GM12878 (cell line): ENCODE measurements at regions not wholly inside any gene's neighbourhood (a gene's known extent, or its start where the extent isn't known, plus 50 kb on each side); places are given as distances from the start of the nearest gene placed in this dataset.

Experiments
- ATAC-seq: fragments of 200-7000 bp; cut with Tn5 transposase; 3 replicates; pipeline ENCODE4 v1.9.1; 2020; ENCODE audit warnings: mild to moderate bottlenecking, moderate library complexity
- BruUV-seq: library from RNA; stranded (reverse); fragments of 400-500 nt; replicated peaks from 2 replicates; lab custom pipeline; 2021; lab: Mats Ljungman, UMichigan
- CTCF ChIA-PET: fragments of 300-600 bp; sonication (Branson Sonifier 250); formaldehyde crosslinking; extraction: SDS; loops from one replicate; lab custom pipeline; 2021; ENCODE audit warnings: inconsistent platforms; lab: Yijun Ruan, JAX
- POLR2A ChIA-PET: fragments of 350-600 bp; formaldehyde crosslinking; extraction: SDS; loops from one replicate; lab custom pipeline; 2021; ENCODE audit warnings: inconsistent platforms; lab: Charles Lee
- RAD21 ChIA-PET: fragments of 300-600 bp; sonication (Branson Sonifier 250); formaldehyde crosslinking; loops from one replicate; lab custom pipeline; 2023; ENCODE audit warnings: antibody characterized with exemption; ENCODE audit not compliant: unreplicated experiment; lab: Charles Lee
- SMC1A ChIA-PET: fragments of 300-600 bp; sonication (Branson Sonifier 250); formaldehyde crosslinking; loops from one replicate; lab custom pipeline; 2023; ENCODE audit not compliant: unreplicated experiment, uncharacterized antibody; lab: Charles Lee
- DNase-seq: peaks from one replicate; pipeline ENCODE4 v3.0.0-alpha.2; 2011; ENCODE audit warnings: low read depth, low spot score
- FAIRE-seq: peaks from 3 replicates; lab custom pipeline; 2011; peaks lifted over from hg19 to GRCh38; lab: Jason Lieb, UNC
- H2AFZ ChIP-seq: 2 replicates; pipeline ENCODE4 v1.6.0; 2011; ENCODE audit warnings: low read depth, low read length, control low read depth; ENCODE audit not compliant: control insufficient read depth
- H3K27ac ChIP-seq: 2 replicates; pipeline ENCODE4 v1.5.1; 2011; ENCODE audit warnings: control low read depth; ENCODE audit not compliant: control insufficient read depth, insufficient read depth
- H3K27me3 ChIP-seq, 2 experiments: replicated peaks in 1 of 2; 2 replicates each; pipeline versions ENCODE4 v1.6.0 to v1.6.1; 2011; ENCODE audit warnings: low read length in 1 of 2; ENCODE audit not compliant: control insufficient read depth in 2 of 2, insufficient read depth in 2 of 2
- H3K36me3 ChIP-seq, 2 experiments: 2 replicates each; pipeline ENCODE4 v1.5.1; 2011; ENCODE audit warnings: low read length in 1 of 2; ENCODE audit not compliant: control insufficient read depth in 2 of 2, insufficient read depth in 2 of 2
- H3K4me1 ChIP-seq: 2 replicates; pipeline ENCODE4 v1.6.1; 2011; ENCODE audit warnings: mild to moderate bottlenecking, low read length, moderate library complexity, mixed read lengths; ENCODE audit not compliant: control insufficient read depth, insufficient read depth
- H3K4me2 ChIP-seq: 2 replicates; pipeline ENCODE4 v1.6.0; 2011; ENCODE audit warnings: control low read depth; ENCODE audit not compliant: control insufficient read depth, insufficient read depth
- H3K4me3 ChIP-seq: fragments of 200-600 bp; sonication (generic); 2 replicates; pipeline ENCODE4 v1.5.1; 2016
- H3K79me2 ChIP-seq: 2 replicates; pipeline ENCODE4 v1.6.0; 2011; ENCODE audit warnings: low read length; ENCODE audit not compliant: control insufficient read depth, insufficient read depth
- H3K9ac ChIP-seq: 2 replicates; pipeline ENCODE4 v1.8.0; 2011; ENCODE audit warnings: low read length, control low read depth, mixed read lengths; ENCODE audit not compliant: control insufficient read depth, insufficient read depth
- H3K9me3 ChIP-seq: replicated peaks from 3 replicates; pipeline ENCODE4 v1.5.1; 2011; ENCODE audit warnings: mild to moderate bottlenecking, low read length; ENCODE audit not compliant: control insufficient read depth, insufficient read depth
- H4K20me1 ChIP-seq: 2 replicates; pipeline ENCODE4 v1.6.0; 2011; ENCODE audit not compliant: control insufficient read depth, insufficient read depth
- BCL11A ChIP-seq: IDR thresholded peaks from 2 replicates; pipeline ENCODE4 v1.6.1; 2011; ENCODE audit warnings: low read depth, low read length
- BHLHE40 ChIP-seq, 2 experiments: fragments of 450-650 bp in 1 of 2; IDR thresholded peaks; 2 replicates each; pipeline ENCODE4 v1.6.1; 2011 to 2017; ENCODE audit warnings: low read depth in 2 of 2, borderline replicate concordance in 1 of 2, improper control_type of control experiment in 1 of 2, low read length in 1 of 2, mild to moderate bottlenecking in 1 of 2
- BMI1 ChIP-seq: fragments of 450-650 bp; IDR thresholded peaks from 2 replicates; pipeline ENCODE4 v1.6.1; 2016; ENCODE audit warnings: mild to moderate bottlenecking, moderate library complexity, borderline replicate concordance
- CEBPB ChIP-seq, 2 experiments: fragments of 150-350 bp in 1 of 2; IDR thresholded peaks; 2 replicates each; pipeline ENCODE4 v1.6.1; 2012 to 2014; ENCODE audit warnings: low read depth in 2 of 2, low read length in 2 of 2, borderline replicate concordance in 1 of 2, inconsistent platforms in 1 of 2
- CHD1 ChIP-seq: IDR thresholded peaks from 2 replicates; pipeline ENCODE4 v1.6.1; 2012; ENCODE audit warnings: low read depth, low read length, improper control_type of control experiment
- DPF2 ChIP-seq: fragments of 450-650 bp; IDR thresholded peaks from 2 replicates; pipeline ENCODE4 v1.6.1; 2017; ENCODE audit warnings: mild to moderate bottlenecking
- ESRRA ChIP-seq: IDR thresholded peaks from 2 replicates; pipeline ENCODE4 v1.6.1; 2012; ENCODE audit warnings: mild to moderate bottlenecking, low read length, improper control_type of control experiment
- NFIC ChIP-seq: IDR thresholded peaks from 2 replicates; pipeline ENCODE4 v1.6.1; 2012; ENCODE audit warnings: low read depth, mild to moderate bottlenecking, inconsistent platforms, low read length, moderate library complexity
- RELB ChIP-seq: fragments of 450-650 bp; IDR thresholded peaks from 2 replicates; pipeline ENCODE4 v1.6.1; 2017; ENCODE audit warnings: low read depth, mild to moderate bottlenecking, moderate library complexity
- SMAD5 ChIP-seq: IDR thresholded peaks from 2 replicates; pipeline ENCODE4 v1.6.1; 2016; ENCODE audit warnings: antibody characterized with exemption, low read depth
- WRNIP1 ChIP-seq: IDR thresholded peaks from 2 replicates; pipeline ENCODE4 v1.6.1; 2011; ENCODE audit warnings: low read depth, low read length, improper control_type of control experiment, borderline replicate concordance
- ZNF207 ChIP-seq: fragments of 450-650 bp; IDR thresholded peaks from 2 replicates; pipeline ENCODE4 v1.6.1; 2014; ENCODE audit warnings: antibody characterized with exemption, mild to moderate bottlenecking, borderline replicate concordance
- WGBS: methylation state at CpG from one replicate; pipeline ENCODE4 v1.1.6; 2016; ENCODE audit warnings: low lambda C conversion rate; ENCODE audit not compliant: insufficient replicate concordance, insufficient coverage; ENCODE audit errors: missing lambda C conversion rate; 5-methylcytosine and 5-hydroxymethylcytosine counted together
- in situ Hi-C: fragments of 300-500 bp; cut with MboI; formaldehyde crosslinking; loops from 9 replicates; pipeline ENCODE4 v1.14.3; 2018; ENCODE audit warnings: mixed read lengths
- intact Hi-C: fragments of 100-400 bp; cut with micrococcal nuclease; formaldehyde crosslinking; loops from one replicate; pipeline ENCODE4 v1.14.2; 2022; ENCODE audit not compliant: unreplicated experiment
- TF ChIP-seq, protein P1 (sequence below), 3 experiments: IDR thresholded peaks in 2 of 3; conservative IDR thresholded peaks in 1 of 3; 2 replicates each; pipeline ENCODE4 v1.5.1; 2011; ENCODE audit warnings: low read depth in 3 of 3, low read length in 3 of 3, mild to moderate bottlenecking in 3 of 3, control low read depth in 2 of 3, moderate library complexity in 2 of 3, inconsistent platforms in 1 of 3, mixed read lengths in 1 of 3; ENCODE audit not compliant: control insufficient read depth in 2 of 3, insufficient read depth in 1 of 3; ENCODE audit errors: extremely low read depth in 1 of 3
- TF ChIP-seq, protein P2 (sequence below): fragments of 450-650 bp; IDR thresholded peaks from 2 replicates; pipeline ENCODE4 v1.6.1; 2017; ENCODE audit warnings: borderline replicate concordance

GRCh38 chr11:87820011-87820410 is 355.2 kb downstream of the RAB38 start:
- H3K27me3 ChIP-seq: no peaks in the 10 kb centered on the region; a peak in 1 of 4 replicates
- no peaks in the 10 kb centered on the region for H3K36me3 ChIP-seq
- H4K20me1 ChIP-seq: no peaks in the 10 kb centered on the region
- ChIA-PET SMC1A (interaction anchor here (0.9 to 1.3 kb wide), 2 partner anchors 9 to 12 kb away, joined by 3 read pairs; no protein-coding TSS in a partner anchor), CTCF (no interaction called here), RAD21 (no interaction called here), POLR2A (no interaction called here)
- 1% methylated on average over 3 of the region's 3 CpGs for WGBS
- TF ChIP-seq ESRRA (no peak), CEBPB (IDR thresholded peaks at IDR 0.05; ENCODE audit: borderline replicate concordance in 1 of 2, low read depth in 2 of 2, low read length in 2 of 2) (no peak), BHLHE40 (IDR thresholded peaks at IDR 0.05; ENCODE audit: borderline replicate concordance in 1 of 2, low read depth in 2 of 2, low read length in 1 of 2) (no peak), ZNF207 (no peak), WRNIP1 (no peak), SMAD5 (no peak), NFIC (no peak), BMI1 (no peak), DPF2 (no peak), RELB (no peak), BCL11A (no peak), CHD1 (no peak)
- TF ChIP-seq, protein P1, sequence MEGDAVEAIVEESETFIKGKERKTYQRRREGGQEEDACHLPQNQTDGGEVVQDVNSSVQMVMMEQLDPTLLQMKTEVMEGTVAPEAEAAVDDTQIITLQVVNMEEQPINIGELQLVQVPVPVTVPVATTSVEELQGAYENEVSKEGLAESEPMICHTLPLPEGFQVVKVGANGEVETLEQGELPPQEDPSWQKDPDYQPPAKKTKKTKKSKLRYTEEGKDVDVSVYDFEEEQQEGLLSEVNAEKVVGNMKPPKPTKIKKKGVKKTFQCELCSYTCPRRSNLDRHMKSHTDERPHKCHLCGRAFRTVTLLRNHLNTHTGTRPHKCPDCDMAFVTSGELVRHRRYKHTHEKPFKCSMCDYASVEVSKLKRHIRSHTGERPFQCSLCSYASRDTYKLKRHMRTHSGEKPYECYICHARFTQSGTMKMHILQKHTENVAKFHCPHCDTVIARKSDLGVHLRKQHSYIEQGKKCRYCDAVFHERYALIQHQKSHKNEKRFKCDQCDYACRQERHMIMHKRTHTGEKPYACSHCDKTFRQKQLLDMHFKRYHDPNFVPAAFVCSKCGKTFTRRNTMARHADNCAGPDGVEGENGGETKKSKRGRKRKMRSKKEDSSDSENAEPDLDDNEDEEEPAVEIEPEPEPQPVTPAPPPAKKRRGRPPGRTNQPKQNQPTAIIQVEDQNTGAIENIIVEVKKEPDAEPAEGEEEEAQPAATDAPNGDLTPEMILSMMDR (IDR thresholded peaks at IDR 0.05 in 2 of 3, conservative IDR thresholded peaks at IDR 0.05 in 1 of 3; ENCODE audit: control insufficient read depth in 2 of 3, extremely low read depth in 1 of 3, insufficient read depth in 1 of 3, low read depth in 3 of 3, low read length in 3 of 3): no peak
- TF ChIP-seq, protein P2, sequence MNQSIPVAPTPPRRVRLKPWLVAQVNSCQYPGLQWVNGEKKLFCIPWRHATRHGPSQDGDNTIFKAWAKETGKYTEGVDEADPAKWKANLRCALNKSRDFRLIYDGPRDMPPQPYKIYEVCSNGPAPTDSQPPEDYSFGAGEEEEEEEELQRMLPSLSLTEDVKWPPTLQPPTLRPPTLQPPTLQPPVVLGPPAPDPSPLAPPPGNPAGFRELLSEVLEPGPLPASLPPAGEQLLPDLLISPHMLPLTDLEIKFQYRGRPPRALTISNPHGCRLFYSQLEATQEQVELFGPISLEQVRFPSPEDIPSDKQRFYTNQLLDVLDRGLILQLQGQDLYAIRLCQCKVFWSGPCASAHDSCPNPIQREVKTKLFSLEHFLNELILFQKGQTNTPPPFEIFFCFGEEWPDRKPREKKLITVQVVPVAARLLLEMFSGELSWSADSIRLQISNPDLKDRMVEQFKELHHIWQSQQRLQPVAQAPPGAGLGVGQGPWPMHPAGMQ: no peak
- no peaks in the 10 kb centered on the region for H3K79me2 ChIP-seq
- H3K9ac ChIP-seq: no peak overlapping the region
- ATAC-seq: no peak
- H3K9me3 ChIP-seq: no peaks in the 10 kb centered on the region
- in situ Hi-C loops (no loop called here), intact Hi-C loops (no loop called here)
- no peak overlapping the region for H2AFZ ChIP-seq
- no peaks in the 10 kb centered on the region for H3K4me1 ChIP-seq
- H3K4me3 ChIP-seq: no peak overlapping the region
- no peak overlapping the region for H3K27ac ChIP-seq
- no peak for DNase-seq
- no TSS peak for BruUV-seq
- H3K4me2 ChIP-seq: no peak overlapping the region
- FAIRE-seq: no peak
